ENCODE measurements at regions not wholly inside any gene's neighbourhood (a gene's known extent, or its start where the extent isn't known, plus 50 kb on each side); places are given as distances from the start of the nearest gene placed in this dataset.

- TF ChIP-seq ZNF792 (tag by site-specific recombination; IDR thresholded peaks at IDR 0.05) (no peak), REST (tag by site-specific recombination; IDR thresholded peaks at IDR 0.05) (no peak), ZNF837 (tag by site-specific recombination; IDR thresholded peaks at IDR 0.05) (no peak), ZNF324 (tag by site-specific recombination; IDR thresholded peaks at IDR 0.05) (no peak), ZNF670 (tag by site-specific recombination; IDR thresholded peaks at IDR 0.05; ENCODE audit: low read depth) (no peak), CTCF (tag by site-specific recombination; IDR thresholded peaks at IDR 0.05) (no peak), ZNF791 (tag by site-specific recombination; IDR thresholded peaks at IDR 0.05) (no peak), ZNF19 (tag by site-specific recombination; IDR thresholded peaks at IDR 0.05; ENCODE audit: low read depth) (no peak), ZNF394 (tag by site-specific recombination; IDR thresholded peaks at IDR 0.05; ENCODE audit: borderline replicate concordance) (no peak), ZNF513 (tag by site-specific recombination; IDR thresholded peaks at IDR 0.05) (no peak), ZNF623 (tag by site-specific recombination; IDR thresholded peaks at IDR 0.05) (no peak)
These were observed 1077.6 kb downstream of the DIAPH3 start for GRCh38 chr13:59086147-59086546.

Data from HEK293 (cell line).